ENCODE measurements at regions not wholly inside any gene's neighbourhood (a gene's known extent, or its start where the extent isn't known, plus 50 kb on each side); places are given as distances from the start of the nearest gene placed in this dataset.

DNA sequence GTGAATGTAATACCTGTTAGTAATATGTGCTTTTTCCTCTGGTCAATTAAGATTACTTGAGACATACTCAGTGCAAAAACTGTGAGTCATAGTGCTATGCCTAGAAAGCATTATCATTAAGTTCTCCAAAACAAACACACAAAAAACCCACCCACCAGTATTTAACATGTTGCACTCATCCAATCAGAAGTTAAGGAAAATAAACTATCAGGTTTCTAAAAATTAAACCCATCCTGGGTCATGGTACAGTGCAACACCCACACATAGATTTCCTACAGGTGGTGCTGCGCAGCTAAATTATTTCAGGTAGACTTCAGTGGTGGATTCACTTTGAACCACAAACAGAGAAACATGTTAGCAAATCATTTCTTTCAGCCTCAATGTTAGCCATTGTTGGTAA is 264.4 kb upstream of the VEPH1 start:
- TF ChIP-seq POLR2A (IDR thresholded peaks at IDR 0.05) = no peak
- TF ChIP-seq, protein P1, sequence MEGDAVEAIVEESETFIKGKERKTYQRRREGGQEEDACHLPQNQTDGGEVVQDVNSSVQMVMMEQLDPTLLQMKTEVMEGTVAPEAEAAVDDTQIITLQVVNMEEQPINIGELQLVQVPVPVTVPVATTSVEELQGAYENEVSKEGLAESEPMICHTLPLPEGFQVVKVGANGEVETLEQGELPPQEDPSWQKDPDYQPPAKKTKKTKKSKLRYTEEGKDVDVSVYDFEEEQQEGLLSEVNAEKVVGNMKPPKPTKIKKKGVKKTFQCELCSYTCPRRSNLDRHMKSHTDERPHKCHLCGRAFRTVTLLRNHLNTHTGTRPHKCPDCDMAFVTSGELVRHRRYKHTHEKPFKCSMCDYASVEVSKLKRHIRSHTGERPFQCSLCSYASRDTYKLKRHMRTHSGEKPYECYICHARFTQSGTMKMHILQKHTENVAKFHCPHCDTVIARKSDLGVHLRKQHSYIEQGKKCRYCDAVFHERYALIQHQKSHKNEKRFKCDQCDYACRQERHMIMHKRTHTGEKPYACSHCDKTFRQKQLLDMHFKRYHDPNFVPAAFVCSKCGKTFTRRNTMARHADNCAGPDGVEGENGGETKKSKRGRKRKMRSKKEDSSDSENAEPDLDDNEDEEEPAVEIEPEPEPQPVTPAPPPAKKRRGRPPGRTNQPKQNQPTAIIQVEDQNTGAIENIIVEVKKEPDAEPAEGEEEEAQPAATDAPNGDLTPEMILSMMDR (IDR thresholded peaks at IDR 0.05) = no peak
